Astrocyte of the spinal cord (primary cell): ENCODE measurements at regions not wholly inside any gene's neighbourhood (a gene's known extent, or its start where the extent isn't known, plus 50 kb on each side); places are given as distances from the start of the nearest gene placed in this dataset.

Experiments used
- DNase-seq: peaks from one replicate; pipeline ENCODE4 v3.0.0; 2011; ENCODE audit warnings: low read depth, low spot score
- H3K4me3 ChIP-seq: 2 replicates; pipeline ENCODE4 v1.5.1; 2011; ENCODE audit warnings: low read depth, mild to moderate bottlenecking, low read length, moderate library complexity
- CTCF ChIP-seq: IDR thresholded peaks from 2 replicates; pipeline ENCODE4 v1.5.1; 2012; ENCODE audit warnings: low read depth, mild to moderate bottlenecking, low read length, inconsistent platforms
- in situ Hi-C: cut with HindIII; loops from 2 replicates; pipeline ENCODE4 v1.10.0; 2017; ENCODE audit warnings: low sequenced_read_pairs

DNA sequence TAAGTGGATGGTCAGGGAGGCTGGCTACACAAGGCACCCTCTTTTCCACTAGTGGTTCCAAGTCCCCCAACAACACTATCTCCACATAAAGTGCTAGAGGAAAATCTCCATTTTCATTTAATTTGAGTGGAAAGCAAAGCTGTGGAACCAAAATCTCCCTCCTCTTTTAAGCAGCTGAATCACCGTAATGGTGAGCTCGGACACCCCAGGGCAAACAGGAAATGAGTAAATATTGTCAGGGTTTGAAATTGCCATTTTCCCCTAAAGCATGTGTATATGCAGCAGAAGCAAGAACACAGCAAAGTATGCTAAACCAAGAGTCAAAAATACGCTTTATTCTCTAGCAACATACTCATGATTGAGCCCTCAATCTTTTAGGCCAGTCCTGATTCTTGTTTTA is 143.7 kb downstream of the GPAM start:
- TF ChIP-seq CTCF = no peak
- in situ Hi-C loops = no loop called here
- H3K4me3 ChIP-seq = no peak overlapping the region
- DNase-seq = no peak

- H3K4me3 ChIP-seq = no peak overlapping the region
- in situ Hi-C loops = no loop called here
- DNase-seq = no peak
- TF ChIP-seq CTCF = no peak
Measured at GRCh38 chr10:112040696-112041095, 142.9 kb downstream of the GPAM start.

GRCh38 chr10:112045938-112046337 is 137.6 kb downstream of the GPAM start:
- no peak for DNase-seq
- no peak overlapping the region for H3K4me3 ChIP-seq
- in situ Hi-C loops = no loop called here
- no peak for TF ChIP-seq CTCF

- H3K4me3 ChIP-seq = no peak overlapping the region
- no peak for TF ChIP-seq CTCF
- in situ Hi-C loops = no loop called here
- DNase-seq = no peak
Measured at GRCh38 chr10:112047674-112048073, 135.9 kb downstream of the GPAM start.

DNA sequence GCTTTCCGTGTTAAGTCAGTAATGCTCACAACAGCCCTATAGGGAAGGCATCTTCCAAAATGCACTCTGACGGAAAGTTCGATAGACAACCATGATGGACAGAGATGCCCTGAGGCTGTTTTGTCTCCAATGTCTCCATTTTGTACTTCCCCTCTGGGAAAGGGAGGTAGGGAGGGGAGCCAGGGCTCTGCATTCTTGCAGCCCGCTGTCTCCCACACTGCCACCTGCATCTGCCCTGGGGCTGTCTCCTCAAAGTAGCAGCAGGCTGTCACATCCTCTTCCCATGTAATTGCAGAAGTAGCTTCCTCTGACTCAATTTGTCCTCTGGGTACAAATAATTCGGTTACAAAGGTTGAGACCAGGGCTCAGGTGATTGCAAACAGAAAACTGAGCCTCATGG is 131.4 kb downstream of the GPAM start:
- H3K4me3 ChIP-seq = no peak overlapping the region
- no peak for TF ChIP-seq CTCF
- DNase-seq = no peak
- in situ Hi-C loops = no loop called here

DNA sequence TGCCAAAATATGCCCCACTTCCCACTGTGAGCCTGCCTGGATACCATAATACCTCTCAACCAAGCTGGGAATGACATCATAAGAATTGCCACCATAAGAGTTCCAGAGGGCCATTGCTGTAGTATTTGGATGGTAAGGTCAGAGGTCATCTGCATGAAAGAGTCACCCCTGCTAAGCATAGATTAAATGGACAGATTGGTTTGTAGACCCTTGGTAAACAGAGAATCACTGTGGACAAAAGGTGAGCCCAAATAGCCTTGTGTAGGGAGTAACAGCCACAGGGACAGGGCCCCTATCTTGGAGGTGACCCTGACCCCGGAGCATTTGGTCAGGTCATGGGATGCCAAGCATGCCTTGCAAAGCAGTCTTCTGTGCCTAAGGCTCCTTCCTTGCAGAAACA is 129.7 kb downstream of the GPAM start:
- H3K4me3 ChIP-seq = no peak overlapping the region
- in situ Hi-C loops = no loop called here
- TF ChIP-seq CTCF = no peak
- no peak for DNase-seq

DNA sequence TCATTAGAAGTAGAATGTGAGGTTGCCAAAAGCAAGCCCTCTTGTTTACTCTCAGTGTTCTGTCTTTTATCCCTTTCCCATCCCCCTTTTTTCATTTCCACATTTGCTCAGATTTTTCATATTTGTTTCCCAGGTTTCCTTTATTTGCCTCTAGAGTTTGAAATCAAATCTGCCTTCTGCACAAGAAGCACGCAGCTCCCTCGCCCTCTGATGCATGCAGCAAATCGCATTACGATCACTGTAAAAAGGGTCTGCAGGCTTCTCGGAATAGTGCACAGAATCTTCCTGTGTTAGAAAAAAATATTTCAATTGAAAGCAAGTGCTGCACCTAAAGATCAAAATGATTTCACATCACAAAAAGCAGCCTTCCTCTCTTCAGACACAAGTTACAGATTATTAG is 129.0 kb downstream of the GPAM start:
- DNase-seq = no peak
- in situ Hi-C loops = no loop called here
- TF ChIP-seq CTCF = no peak
- no peak overlapping the region for H3K4me3 ChIP-seq
